22Rv1 (cell line): ENCODE measurements at regions not wholly inside any gene's neighbourhood (a gene's known extent, or its start where the extent isn't known, plus 50 kb on each side); places are given as distances from the start of the nearest gene placed in this dataset.

ENCODE experiments used
- H3K27ac ChIP-seq: fragments of 450-650 bp; 2 replicates; pipeline ENCODE4 v1.5.1; 2017
- ZFX ChIP-seq: fragments of 450-650 bp; IDR thresholded peaks from 2 replicates; pipeline ENCODE4 v1.6.1; 2017; ENCODE audit warnings: antibody characterized with exemption, borderline replicate concordance
- TF ChIP-seq, protein P1 (sequence below): fragments of 450-650 bp; IDR thresholded peaks from 2 replicates; pipeline ENCODE4 v1.5.1; 2017; ENCODE audit warnings: mild to moderate bottlenecking

DNA sequence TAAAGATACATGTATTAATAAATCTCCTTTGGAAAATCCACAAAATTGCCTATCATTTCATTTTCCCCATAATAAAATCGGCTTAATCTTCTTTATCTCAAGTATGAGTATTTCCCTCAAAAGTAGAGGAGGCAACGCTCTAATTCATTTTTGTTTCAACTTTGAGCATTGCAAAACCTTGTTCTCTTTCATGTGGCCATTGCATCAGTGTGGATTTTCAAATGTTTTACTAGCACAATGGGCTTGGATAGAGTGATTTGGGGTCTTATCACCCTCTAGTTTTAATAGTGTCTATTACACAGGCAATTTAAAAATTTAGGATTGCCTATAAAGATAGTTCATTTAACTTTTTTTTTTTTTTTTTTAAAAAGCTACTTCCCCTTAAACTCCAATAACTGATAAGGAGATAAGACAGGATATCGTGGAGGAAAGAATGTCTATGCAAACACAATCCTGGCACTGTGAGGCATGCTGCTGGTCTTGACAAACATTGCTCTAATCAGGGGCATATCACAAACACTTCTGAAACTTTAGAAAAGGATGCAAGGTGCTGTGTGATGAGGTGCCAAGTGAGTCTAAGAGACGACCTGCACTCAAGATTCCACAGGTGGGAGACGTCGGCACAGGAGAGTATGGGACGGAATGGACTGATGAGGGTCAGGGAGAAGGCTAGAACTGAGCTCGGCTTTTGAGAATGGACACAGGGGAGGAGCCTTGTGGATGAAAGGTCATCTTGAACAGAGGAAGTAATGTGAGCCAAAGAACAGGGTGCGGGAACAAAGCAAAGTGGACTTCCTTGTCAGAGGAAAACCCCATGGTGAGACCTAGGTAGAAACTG, 199.7 kb downstream of the IRS2 start:
- peak overlapping the region; percentile 64 for H3K27ac ChIP-seq
- TF ChIP-seq, protein P1, sequence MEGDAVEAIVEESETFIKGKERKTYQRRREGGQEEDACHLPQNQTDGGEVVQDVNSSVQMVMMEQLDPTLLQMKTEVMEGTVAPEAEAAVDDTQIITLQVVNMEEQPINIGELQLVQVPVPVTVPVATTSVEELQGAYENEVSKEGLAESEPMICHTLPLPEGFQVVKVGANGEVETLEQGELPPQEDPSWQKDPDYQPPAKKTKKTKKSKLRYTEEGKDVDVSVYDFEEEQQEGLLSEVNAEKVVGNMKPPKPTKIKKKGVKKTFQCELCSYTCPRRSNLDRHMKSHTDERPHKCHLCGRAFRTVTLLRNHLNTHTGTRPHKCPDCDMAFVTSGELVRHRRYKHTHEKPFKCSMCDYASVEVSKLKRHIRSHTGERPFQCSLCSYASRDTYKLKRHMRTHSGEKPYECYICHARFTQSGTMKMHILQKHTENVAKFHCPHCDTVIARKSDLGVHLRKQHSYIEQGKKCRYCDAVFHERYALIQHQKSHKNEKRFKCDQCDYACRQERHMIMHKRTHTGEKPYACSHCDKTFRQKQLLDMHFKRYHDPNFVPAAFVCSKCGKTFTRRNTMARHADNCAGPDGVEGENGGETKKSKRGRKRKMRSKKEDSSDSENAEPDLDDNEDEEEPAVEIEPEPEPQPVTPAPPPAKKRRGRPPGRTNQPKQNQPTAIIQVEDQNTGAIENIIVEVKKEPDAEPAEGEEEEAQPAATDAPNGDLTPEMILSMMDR = no peak
- no peak for TF ChIP-seq ZFX

DNA sequence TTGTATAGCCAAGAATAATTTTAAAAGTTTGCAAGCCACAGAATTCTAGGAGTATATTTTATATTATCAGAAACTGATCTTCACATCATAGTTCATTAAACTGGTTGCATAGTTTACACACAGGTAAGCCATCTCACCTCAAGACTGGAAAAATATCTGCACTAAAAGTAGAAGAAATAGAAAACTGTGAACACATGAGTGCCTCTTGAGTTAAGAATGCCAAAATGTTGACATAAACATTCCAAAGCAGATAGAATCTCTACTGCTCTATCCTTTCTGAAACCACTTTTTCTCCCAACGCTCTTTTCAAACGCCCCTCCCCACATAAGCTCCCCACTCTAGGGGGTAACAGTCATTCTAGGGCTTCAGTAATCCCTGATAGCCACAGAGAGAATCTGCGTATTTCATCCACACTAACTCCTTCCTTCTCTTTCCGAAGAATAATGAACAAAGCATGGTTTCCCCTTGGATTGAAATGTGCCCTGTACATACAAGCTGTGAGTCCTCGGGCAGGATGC, 201.5 kb downstream of the IRS2 start:
- no peak for TF ChIP-seq ZFX
- TF ChIP-seq, protein P1 = no peak
- H3K27ac ChIP-seq = no peak overlapping the region

DNA sequence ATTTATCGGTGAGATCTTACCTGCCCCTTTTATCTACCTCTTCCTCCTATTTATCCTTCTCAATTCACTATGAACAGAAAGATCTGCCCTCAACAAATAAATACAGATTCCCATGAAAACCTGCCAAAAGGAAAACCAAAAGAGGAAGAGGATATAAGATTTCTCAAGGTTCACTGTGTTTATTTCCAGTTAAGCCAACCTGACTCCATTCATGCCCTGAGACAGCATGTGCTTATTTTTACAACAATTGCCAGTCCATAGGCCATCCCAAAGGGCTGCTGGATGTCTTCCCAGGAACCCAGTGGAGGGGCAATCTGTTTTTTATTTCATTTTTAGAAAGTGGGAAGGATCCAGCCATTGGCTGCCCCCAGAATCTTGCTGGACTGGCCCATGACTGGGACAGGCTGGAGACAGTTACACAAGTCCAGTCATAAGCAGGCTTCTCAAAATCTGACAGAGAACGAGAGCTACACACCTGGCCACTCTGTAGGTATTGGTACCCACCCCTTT, 209.1 kb downstream of the IRS2 start:
- H3K27ac ChIP-seq = peak overlapping the region; percentile 95
- TF ChIP-seq ZFX = no peak
- TF ChIP-seq, protein P1 = no peak

DNA sequence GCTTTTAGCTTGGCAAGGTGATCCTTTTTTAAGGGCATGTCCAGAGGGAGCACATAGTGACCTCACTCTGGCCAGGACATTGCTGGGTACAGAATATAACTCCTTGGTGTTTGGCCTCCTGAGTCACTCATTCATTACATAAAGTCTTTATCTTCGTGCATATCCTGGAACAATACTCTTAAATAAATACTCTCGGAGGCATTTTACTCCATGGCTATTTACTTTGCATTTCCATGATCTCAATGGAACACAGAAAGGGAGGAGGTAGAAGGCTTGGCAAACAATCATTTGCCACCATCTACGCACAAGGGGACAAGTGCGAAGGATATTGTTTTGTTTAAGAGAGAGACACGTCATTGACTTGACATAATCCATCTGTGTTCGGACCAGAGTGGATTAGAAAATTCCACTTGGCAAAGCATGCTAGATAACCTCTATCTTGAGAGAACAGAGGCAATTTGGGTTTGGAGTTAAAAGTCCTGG, 210.0 kb downstream of the IRS2 start:
- TF ChIP-seq ZFX = no peak
- TF ChIP-seq, protein P1 = no peak
- peak overlapping the region; percentile 95 for H3K27ac ChIP-seq

DNA sequence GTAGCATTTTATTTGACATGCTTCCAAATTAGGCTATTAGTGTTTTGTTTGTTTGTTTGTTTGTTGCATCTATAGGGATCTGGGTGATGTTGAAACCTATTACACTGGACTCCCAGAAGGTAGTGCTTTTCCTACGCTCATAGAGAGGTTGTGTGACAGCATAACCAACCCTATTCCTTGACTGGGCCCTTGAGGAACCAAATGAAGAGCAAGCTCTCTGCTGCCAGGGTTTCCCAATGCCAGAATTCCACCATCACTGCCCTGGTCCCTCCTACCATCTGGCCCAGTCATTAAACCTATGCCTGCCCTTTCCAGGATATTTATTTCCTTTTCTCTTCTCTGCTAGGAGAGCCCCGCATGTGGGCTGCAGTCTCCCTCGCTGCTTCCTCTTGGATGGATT, 210.6 kb downstream of the IRS2 start:
- no peak for TF ChIP-seq ZFX
- TF ChIP-seq, protein P1 = no peak
- peak overlapping the region; percentile 95 for H3K27ac ChIP-seq

DNA sequence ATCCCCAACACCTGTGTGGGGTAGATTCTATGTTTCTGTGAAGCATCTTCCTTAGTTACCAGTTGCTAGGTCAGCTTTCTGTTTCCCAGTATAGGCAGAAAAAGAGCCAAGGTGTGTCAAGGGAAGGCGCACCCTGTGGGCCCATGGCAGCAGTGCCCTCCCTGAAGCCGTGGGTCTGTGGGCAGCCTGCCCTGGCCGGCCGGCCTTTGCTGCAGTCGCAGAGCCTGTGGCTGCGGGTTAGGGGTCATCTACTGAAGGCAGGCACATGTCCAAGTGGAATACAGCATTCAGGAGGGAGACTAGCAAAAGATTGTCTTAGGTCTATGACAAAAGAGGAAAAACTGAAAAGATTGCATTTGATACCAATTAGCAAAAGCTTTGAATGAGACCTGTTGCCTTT, 214.0 kb downstream of the IRS2 start:
- TF ChIP-seq, protein P1 = no peak
- no peak for TF ChIP-seq ZFX

More for the DNA sequence above, 214.0 kb downstream of the IRS2 start:
- H3K27ac ChIP-seq = no peak overlapping the region
